ENCODE measurements at regions not wholly inside any gene's neighbourhood (a gene's known extent, or its start where the extent isn't known, plus 50 kb on each side); places are given as distances from the start of the nearest gene placed in this dataset.

DNA sequence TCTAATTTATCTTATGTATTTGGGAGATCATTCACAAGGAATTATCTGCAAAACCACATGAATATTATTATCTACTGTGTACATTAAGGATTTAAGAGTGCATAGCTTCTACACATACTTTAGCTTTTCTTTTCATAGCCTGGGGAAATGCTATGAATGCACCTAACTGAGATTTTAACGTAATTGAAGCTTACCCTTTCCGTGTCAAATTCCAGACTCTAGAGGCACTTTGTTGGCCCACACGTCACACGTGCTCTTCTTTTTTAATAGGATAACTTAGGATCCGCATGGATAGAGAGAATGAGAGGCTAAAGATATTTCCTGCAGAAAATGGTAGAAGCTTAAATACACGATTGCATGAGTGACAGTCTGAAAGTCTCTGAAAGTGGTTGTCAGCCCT is 481.1 kb downstream of the PCNX1 start:
- peaks cover 14 to 22% of the 10 kb centered on the region in 2 donors for H3K4me1 Mint-ChIP-seq

DNA sequence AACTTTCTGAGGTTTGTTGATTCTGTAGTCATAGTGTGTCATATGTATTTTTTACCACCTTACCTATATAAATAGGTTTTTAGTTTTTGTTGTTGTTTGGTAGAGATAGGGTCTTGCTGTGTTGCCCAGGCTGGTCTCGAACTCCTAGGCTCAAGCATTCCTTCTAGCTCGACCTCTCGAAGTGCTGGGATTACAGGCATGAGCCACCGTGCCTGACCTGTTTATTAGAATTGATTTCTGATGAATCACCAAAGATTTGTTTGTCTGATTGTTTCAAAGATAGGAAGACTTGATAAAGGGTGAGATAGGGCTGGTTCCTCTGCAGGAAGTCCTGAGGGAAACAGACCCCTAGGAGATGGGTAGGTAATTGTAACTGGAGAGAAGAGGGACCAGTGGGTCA is 481.6 kb downstream of the PCNX1 start:
- ATAC-seq = no peak
- TF ChIP-seq, protein P1, sequence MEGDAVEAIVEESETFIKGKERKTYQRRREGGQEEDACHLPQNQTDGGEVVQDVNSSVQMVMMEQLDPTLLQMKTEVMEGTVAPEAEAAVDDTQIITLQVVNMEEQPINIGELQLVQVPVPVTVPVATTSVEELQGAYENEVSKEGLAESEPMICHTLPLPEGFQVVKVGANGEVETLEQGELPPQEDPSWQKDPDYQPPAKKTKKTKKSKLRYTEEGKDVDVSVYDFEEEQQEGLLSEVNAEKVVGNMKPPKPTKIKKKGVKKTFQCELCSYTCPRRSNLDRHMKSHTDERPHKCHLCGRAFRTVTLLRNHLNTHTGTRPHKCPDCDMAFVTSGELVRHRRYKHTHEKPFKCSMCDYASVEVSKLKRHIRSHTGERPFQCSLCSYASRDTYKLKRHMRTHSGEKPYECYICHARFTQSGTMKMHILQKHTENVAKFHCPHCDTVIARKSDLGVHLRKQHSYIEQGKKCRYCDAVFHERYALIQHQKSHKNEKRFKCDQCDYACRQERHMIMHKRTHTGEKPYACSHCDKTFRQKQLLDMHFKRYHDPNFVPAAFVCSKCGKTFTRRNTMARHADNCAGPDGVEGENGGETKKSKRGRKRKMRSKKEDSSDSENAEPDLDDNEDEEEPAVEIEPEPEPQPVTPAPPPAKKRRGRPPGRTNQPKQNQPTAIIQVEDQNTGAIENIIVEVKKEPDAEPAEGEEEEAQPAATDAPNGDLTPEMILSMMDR (IDR thresholded peaks at IDR 0.05) = no peak
- Histone ChIP-seq H3K27me3 (ENCODE audit: control insufficient read depth, insufficient read depth, low read length) (no peaks in the 10 kb centered on the region), H3K36me3 (ENCODE audit: control insufficient read depth, insufficient read depth, low read length) (no peaks in the 10 kb centered on the region), H3K4me3 (ENCODE audit: low read length) (no peak overlapping the region), H3K4me1 (ENCODE audit: control insufficient read depth, insufficient read depth, low read length) (peaks cover 4% of the 10 kb centered on the region), H3K27ac (ENCODE audit: low read length) (no peak overlapping the region), H3K9me3 (ENCODE audit: control insufficient read depth, insufficient read depth, low read length) (no peaks in the 10 kb centered on the region)
- Mint-ChIP-seq H3K4me1 (peaks cover 13 to 22% of the 10 kb centered on the region in 2 donors), H3K27ac (peak overlapping the region in 1 of 2 donors; percentile 27), H3K9me3 (no peaks in the 10 kb centered on the region), H3K4me3 (no peak overlapping the region), H3K36me3 (no peaks in the 10 kb centered on the region), H3K27me3 (ENCODE audit: low read depth in 2 of 2) (no peaks in the 10 kb centered on the region)
- intact Hi-C loops (cut with micrococcal nuclease) = no loop called here
- 96% methylated on average over 4 of the region's 4 CpGs for WGBS (ENCODE audit: insufficient coverage)
- DNase-seq = no peak

More for the DNA sequence above, 481.1 kb downstream of the PCNX1 start:
- Histone ChIP-seq H3K27me3 (ENCODE audit: control insufficient read depth, insufficient read depth, low read length) (no peaks in the 10 kb centered on the region), H3K27ac (ENCODE audit: low read length) (no peak overlapping the region), H3K9me3 (ENCODE audit: control insufficient read depth, insufficient read depth, low read length) (no peaks in the 10 kb centered on the region), H3K36me3 (ENCODE audit: control insufficient read depth, insufficient read depth, low read length) (no peaks in the 10 kb centered on the region), H3K4me1 (ENCODE audit: control insufficient read depth, insufficient read depth, low read length) (peaks cover 4% of the 10 kb centered on the region), H3K4me3 (ENCODE audit: low read length) (no peak overlapping the region)
- no peak overlapping the region for H3K27ac Mint-ChIP-seq
- no peak for DNase-seq
- H3K4me3 Mint-ChIP-seq = no peak overlapping the region
- no peaks in the 10 kb centered on the region for H3K27me3 Mint-ChIP-seq (ENCODE audit: low read depth in 2 of 2)
- ATAC-seq = no peak
- no peaks in the 10 kb centered on the region for H3K9me3 Mint-ChIP-seq
- intact Hi-C loops (cut with micrococcal nuclease) = no loop called here
- TF ChIP-seq, protein P1 (IDR thresholded peaks at IDR 0.05) = no peak
- 96% methylated on average over 6 of the region's 6 CpGs for WGBS (ENCODE audit: insufficient coverage)
- no peaks in the 10 kb centered on the region for H3K36me3 Mint-ChIP-seq

DNA sequence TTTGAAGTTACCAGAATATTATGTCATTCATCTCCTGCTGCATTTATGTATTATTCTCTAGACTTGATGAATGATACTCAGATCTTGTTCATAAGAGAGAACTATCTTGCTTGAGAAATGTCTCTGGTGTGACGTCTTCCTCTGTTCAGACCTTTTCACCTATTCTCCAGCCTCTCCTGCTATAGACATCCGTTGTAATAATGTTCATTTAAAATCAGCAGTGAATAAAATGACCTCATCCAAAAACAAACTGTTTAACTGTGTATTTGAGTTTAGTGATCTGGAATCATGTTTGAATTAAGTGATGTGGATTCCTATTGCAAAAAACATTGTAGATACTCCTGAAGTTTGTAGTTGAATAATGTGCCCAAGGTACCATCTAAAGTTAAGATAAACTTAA is 487.1 kb downstream of the PCNX1 start:
- Histone ChIP-seq H3K27ac (ENCODE audit: low read length) (no peak overlapping the region), H3K4me1 (ENCODE audit: control insufficient read depth, insufficient read depth, low read length) (peaks cover 14% of the 10 kb centered on the region), H3K4me3 (ENCODE audit: low read length) (no peak overlapping the region), H3K27me3 (ENCODE audit: control insufficient read depth, insufficient read depth, low read length) (no peaks in the 10 kb centered on the region), H3K36me3 (ENCODE audit: control insufficient read depth, insufficient read depth, low read length) (no peaks in the 10 kb centered on the region), H3K9me3 (ENCODE audit: control insufficient read depth, insufficient read depth, low read length) (peaks cover 3% of the 10 kb centered on the region)
- Mint-ChIP-seq H3K4me3 (no peak overlapping the region), H3K4me1 (peaks cover 32 to 38% of the 10 kb centered on the region in 2 donors), H3K36me3 (no peaks in the 10 kb centered on the region), H3K9me3 (no peaks in the 10 kb centered on the region), H3K27me3 (ENCODE audit: low read depth in 2 of 2) (no peaks in the 10 kb centered on the region), H3K27ac (peak overlapping the region; percentile 78 to 84)
- 100% methylated on average over 1 of the region's 2 CpGs for WGBS (ENCODE audit: insufficient coverage)
- intact Hi-C loops (cut with micrococcal nuclease) = loop anchor here (2.0 kb wide), 1 partner anchor 160 kb away; no protein-coding TSS in a partner anchor
- DNase-seq (no peak), ATAC-seq (no peak)
- TF ChIP-seq, protein P1 (IDR thresholded peaks at IDR 0.05) = no peak

DNA sequence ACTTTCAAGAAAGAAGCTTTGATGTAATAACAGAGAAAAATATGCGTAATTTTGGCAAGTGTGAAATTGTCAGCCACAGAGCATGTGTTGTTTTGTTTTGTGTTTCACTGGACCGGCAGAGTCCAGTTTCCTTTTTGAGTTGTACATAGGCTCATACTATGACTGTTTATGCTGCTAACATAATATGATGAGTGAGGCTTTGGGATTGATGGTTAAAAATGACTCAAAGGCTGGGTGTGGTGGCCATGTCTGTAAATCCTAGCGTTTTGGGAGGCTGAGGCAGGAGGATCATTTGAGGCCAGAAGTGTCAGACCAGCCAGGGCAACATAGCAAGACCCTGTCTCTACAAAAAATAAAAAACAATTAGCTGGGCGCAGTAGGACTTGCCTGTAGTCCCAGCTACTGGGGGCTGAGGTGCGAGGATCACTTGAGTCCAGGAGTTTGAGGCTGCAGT is 487.9 kb downstream of the PCNX1 start:
- Histone ChIP-seq H3K27ac (ENCODE audit: low read length) (peak overlapping the region; percentile 23), H3K4me1 (ENCODE audit: control insufficient read depth, insufficient read depth, low read length) (peaks cover 22% of the 10 kb centered on the region), H3K27me3 (ENCODE audit: control insufficient read depth, insufficient read depth, low read length) (no peaks in the 10 kb centered on the region), H3K9me3 (ENCODE audit: control insufficient read depth, insufficient read depth, low read length) (peaks cover 3% of the 10 kb centered on the region), H3K36me3 (ENCODE audit: control insufficient read depth, insufficient read depth, low read length) (no peaks in the 10 kb centered on the region), H3K4me3 (ENCODE audit: low read length) (no peak overlapping the region)
- 65% methylated on average over 5 of the region's 5 CpGs for WGBS (ENCODE audit: insufficient coverage)
- Mint-ChIP-seq H3K27ac (peak overlapping the region; percentile 78 to 84), H3K36me3 (no peaks in the 10 kb centered on the region), H3K27me3 (ENCODE audit: low read depth in 2 of 2) (no peaks in the 10 kb centered on the region), H3K9me3 (no peaks in the 10 kb centered on the region), H3K4me1 (peaks cover 32 to 39% of the 10 kb centered on the region in 2 donors), H3K4me3 (no peak overlapping the region)
- TF ChIP-seq, protein P1 (IDR thresholded peaks at IDR 0.05) = no peak
- ATAC-seq = peak; percentile 74 to 79 (median 75)
- intact Hi-C loops (cut with micrococcal nuclease) = loop anchor here (2.0 kb wide), 1 partner anchor 160 kb away; no protein-coding TSS in a partner anchor
- DNase-seq = peak in 1 of 2 donors; percentile 21
